Astrocyte (in vitro differentiated cells and primary cell): ENCODE measurements at regions not wholly inside any gene's neighbourhood (a gene's known extent, or its start where the extent isn't known, plus 50 kb on each side); places are given as distances from the start of the nearest gene placed in this dataset.

Experiments
- EZH2 ChIP-seq: IDR thresholded peaks from 2 replicates; pipeline ENCODE4 v1.6.1; 2012; ENCODE audit warnings: mild to moderate bottlenecking, low read length, inconsistent platforms; ENCODE audit not compliant: insufficient read depth
- TF ChIP-seq, protein P1 (sequence below): IDR thresholded peaks from 2 replicates; pipeline ENCODE4 v1.5.1; 2011; ENCODE audit warnings: low read depth, mild to moderate bottlenecking, inconsistent platforms, low read length, moderate library complexity; ENCODE audit not compliant: insufficient read depth

DNA sequence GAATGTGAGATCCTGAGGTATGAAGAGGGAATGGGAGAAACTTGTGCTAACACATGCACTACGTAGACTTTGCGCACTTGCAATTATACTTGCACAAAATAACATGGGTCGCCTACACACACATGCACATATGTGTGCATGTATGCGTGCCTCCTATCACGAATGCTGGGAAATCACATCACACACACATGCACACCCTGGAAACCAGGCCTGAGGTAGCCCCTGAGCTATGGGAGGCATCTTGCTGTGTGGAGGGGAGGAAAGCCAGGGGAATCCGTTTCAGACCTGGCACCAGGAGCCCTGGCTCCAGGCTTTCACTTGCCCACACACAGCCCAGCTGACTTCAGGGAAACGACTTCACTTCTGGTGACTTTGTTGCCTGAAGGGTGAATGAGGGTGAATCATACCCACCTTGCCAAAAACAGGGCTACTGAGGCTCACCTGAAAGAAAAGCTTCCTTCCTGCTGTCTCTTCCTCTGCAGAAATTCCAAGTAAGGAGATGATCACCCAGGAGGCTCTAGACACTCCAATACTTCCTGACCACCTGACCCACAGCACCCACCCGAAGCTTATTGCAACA, 136.0 kb upstream of the NGF start:
- TF ChIP-seq, protein P1, sequence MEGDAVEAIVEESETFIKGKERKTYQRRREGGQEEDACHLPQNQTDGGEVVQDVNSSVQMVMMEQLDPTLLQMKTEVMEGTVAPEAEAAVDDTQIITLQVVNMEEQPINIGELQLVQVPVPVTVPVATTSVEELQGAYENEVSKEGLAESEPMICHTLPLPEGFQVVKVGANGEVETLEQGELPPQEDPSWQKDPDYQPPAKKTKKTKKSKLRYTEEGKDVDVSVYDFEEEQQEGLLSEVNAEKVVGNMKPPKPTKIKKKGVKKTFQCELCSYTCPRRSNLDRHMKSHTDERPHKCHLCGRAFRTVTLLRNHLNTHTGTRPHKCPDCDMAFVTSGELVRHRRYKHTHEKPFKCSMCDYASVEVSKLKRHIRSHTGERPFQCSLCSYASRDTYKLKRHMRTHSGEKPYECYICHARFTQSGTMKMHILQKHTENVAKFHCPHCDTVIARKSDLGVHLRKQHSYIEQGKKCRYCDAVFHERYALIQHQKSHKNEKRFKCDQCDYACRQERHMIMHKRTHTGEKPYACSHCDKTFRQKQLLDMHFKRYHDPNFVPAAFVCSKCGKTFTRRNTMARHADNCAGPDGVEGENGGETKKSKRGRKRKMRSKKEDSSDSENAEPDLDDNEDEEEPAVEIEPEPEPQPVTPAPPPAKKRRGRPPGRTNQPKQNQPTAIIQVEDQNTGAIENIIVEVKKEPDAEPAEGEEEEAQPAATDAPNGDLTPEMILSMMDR, result no peak
- TF ChIP-seq EZH2, result no peak
